Brain microvascular endothelial cell (primary cell): ENCODE measurements at regions not wholly inside any gene's neighbourhood (a gene's known extent, or its start where the extent isn't known, plus 50 kb on each side); places are given as distances from the start of the nearest gene placed in this dataset.

Source experiments
- DNase-seq: peaks from one replicate; pipeline ENCODE4 v3.0.0-alpha.2; 2020
- H3K27ac ChIP-seq: fragments of 250-450 bp; sonication (Bioruptor Pico); 2 replicates; pipeline ENCODE4 v1.5.1; 2020; ENCODE audit warnings: mild to moderate bottlenecking, moderate library complexity
- H3K27me3 ChIP-seq: fragments of 250-450 bp; sonication (Bioruptor Pico); replicated peaks from 2 replicates; pipeline ENCODE4 v1.5.1; 2020; ENCODE audit warnings: mild to moderate bottlenecking
- H3K36me3 ChIP-seq: fragments of 250-450 bp; sonication (Bioruptor Pico); replicated peaks from 2 replicates; pipeline ENCODE4 v1.5.1; 2020; ENCODE audit warnings: mild to moderate bottlenecking
- H3K4me3 ChIP-seq: 2 replicates; pipeline ENCODE4 v1.5.1; 2011; ENCODE audit warnings: low read depth, mild to moderate bottlenecking, control low read depth, low read length, moderate library complexity
- CTCF ChIP-seq: IDR thresholded peaks from 2 replicates; pipeline ENCODE4 v1.5.1; 2011; ENCODE audit warnings: low read depth, mild to moderate bottlenecking, moderate library complexity, low read length, control low read depth, inconsistent platforms; ENCODE audit errors: missing control alignments
- in situ Hi-C: cut with HindIII; loops from 2 replicates; pipeline ENCODE4 v1.10.0; 2017; ENCODE audit warnings: low sequenced_read_pairs, low pct_ligation_motif_present

- Histone ChIP-seq H3K36me3 (no peaks in the 10 kb centered on the region), H3K27ac (no peak overlapping the region), H3K4me3 (no peak overlapping the region), H3K27me3 (no peaks in the 10 kb centered on the region)
- peak; percentile 90 for DNase-seq
- in situ Hi-C loops = no loop called here
- TF ChIP-seq CTCF = no peak
Measured at GRCh38 chr5:17441351-17441750, 56.7 kb upstream of the TAF11L2 start.

- no peaks in the 10 kb centered on the region for H3K27me3 ChIP-seq
- DNase-seq = no peak
- in situ Hi-C loops = no loop called here
- TF ChIP-seq CTCF = no peak
- H3K4me3 ChIP-seq = no peak overlapping the region
- no peak overlapping the region for H3K27ac ChIP-seq
- H3K36me3 ChIP-seq = no peaks in the 10 kb centered on the region
Measured at GRCh38 chr5:17443333-17444130, 54.5 kb upstream of the TAF11L2 start.

- no peaks in the 10 kb centered on the region for H3K27me3 ChIP-seq
- no peak overlapping the region for H3K4me3 ChIP-seq
- in situ Hi-C loops = no loop called here
- no peak overlapping the region for H3K27ac ChIP-seq
- no peak for DNase-seq
- TF ChIP-seq CTCF = no peak
- no peaks in the 10 kb centered on the region for H3K36me3 ChIP-seq
Measured at GRCh38 chr5:17444496-17444895, 53.5 kb upstream of the TAF11L2 start.

- no peak overlapping the region for H3K27ac ChIP-seq
- in situ Hi-C loops = no loop called here
- no peak overlapping the region for H3K4me3 ChIP-seq
- no peaks in the 10 kb centered on the region for H3K36me3 ChIP-seq
- no peaks in the 10 kb centered on the region for H3K27me3 ChIP-seq
- no peak for TF ChIP-seq CTCF
- DNase-seq = no peak
Measured at GRCh38 chr5:17445185-17445584, 52.8 kb upstream of the TAF11L2 start.
